Lower lobe of right lung (tissue), 2 donors: ENCODE measurements at regions not wholly inside any gene's neighbourhood (a gene's known extent, or its start where the extent isn't known, plus 50 kb on each side); places are given as distances from the start of the nearest gene placed in this dataset.

ENCODE experiments used
- ATAC-seq, 2 donors: fragments of 200-7000 bp; cut with Tn5 transposase; one replicate each; pipeline ENCODE4 v1.9.1; 2020 to 2022; ENCODE audit warnings: mild to moderate bottlenecking in 2 of 2, moderate library complexity in 2 of 2
- DNase-seq: peaks from one replicate; pipeline ENCODE4 v3.0.0-alpha.2; 2020
- H3K27ac ChIP-seq: fragments of 200-600 bp; one replicate; pipeline ENCODE4 v1.8.0; 2022
- H3K27me3 ChIP-seq: fragments of 200-600 bp; one replicate; pipeline ENCODE4 v1.8.0; 2022; ENCODE audit warnings: low read depth
- H3K36me3 ChIP-seq: fragments of 200-600 bp; one replicate; pipeline ENCODE4 v1.8.0; 2022; ENCODE audit warnings: mild to moderate bottlenecking
- H3K4me1 ChIP-seq: fragments of 200-600 bp; one replicate; pipeline ENCODE4 v1.8.0; 2022
- H3K4me3 ChIP-seq: fragments of 200-600 bp; one replicate; pipeline ENCODE4 v1.8.0; 2022; ENCODE audit warnings: mild to moderate bottlenecking
- H3K9me3 ChIP-seq: fragments of 200-600 bp; one replicate; pipeline ENCODE4 v1.8.0; 2022
- CTCF ChIP-seq: fragments of 200-600 bp; IDR thresholded peaks from one replicate; pipeline ENCODE4 v1.8.0; 2022; ENCODE audit warnings: antibody characterized with exemption, mild to moderate bottlenecking
- intact Hi-C: fragments of 100-400 bp; cut with DNase I; formaldehyde crosslinking; loops from one replicate; pipeline ENCODE4 v1.11.0; 2022
- donor health status: DM: no; HTN: yes; CAD: no; lungs with severe emphysema.

- intact Hi-C loops = no loop called here
- ATAC-seq (peak in 1 of 2 donors; percentile 34), DNase-seq (no peak)
- Histone ChIP-seq H3K4me3 (peak overlapping the region; percentile 38), H3K36me3 (peaks cover 8% of the 10 kb centered on the region), H3K27me3 (no peaks in the 10 kb centered on the region), H3K4me1 (peaks cover 11% of the 10 kb centered on the region), H3K9me3 (no peaks in the 10 kb centered on the region), H3K27ac (no peak overlapping the region)
- peak; percentile 29 for TF ChIP-seq CTCF
Observed at GRCh38 chr19:27746691-27747380, 1466.1 kb downstream of the UQCRFS1 start.

GRCh38 chr19:27745978-27746542 lies 1466.9 kb downstream of the UQCRFS1 start:
- Histone ChIP-seq H3K9me3 (no peaks in the 10 kb centered on the region), H3K4me3 (no peak overlapping the region), H3K4me1 (peaks cover 11% of the 10 kb centered on the region), H3K27ac (no peak overlapping the region), H3K27me3 (no peaks in the 10 kb centered on the region), H3K36me3 (peaks cover 8% of the 10 kb centered on the region)
- no peak for DNase-seq
- ATAC-seq = no peak
- intact Hi-C loops = no loop called here
- TF ChIP-seq CTCF = no peak

GRCh38 chr19:27744926-27745768 lies 1467.8 kb downstream of the UQCRFS1 start:
- no peaks in the 10 kb centered on the region for H3K9me3 ChIP-seq
- H3K27ac ChIP-seq = no peak overlapping the region
- peaks cover 8% of the 10 kb centered on the region for H3K36me3 ChIP-seq
- ATAC-seq (no peak), DNase-seq (no peak)
- peaks cover 11% of the 10 kb centered on the region for H3K4me1 ChIP-seq
- TF ChIP-seq CTCF = no peak
- no peaks in the 10 kb centered on the region for H3K27me3 ChIP-seq
- intact Hi-C loops = no loop called here
- H3K4me3 ChIP-seq = no peak overlapping the region

GRCh38 chr19:27742041-27742440 lies 1470.9 kb downstream of the UQCRFS1 start:
- H3K27me3 ChIP-seq = no peaks in the 10 kb centered on the region
- H3K36me3 ChIP-seq = peaks cover 8% of the 10 kb centered on the region
- intact Hi-C loops = no loop called here
- H3K9me3 ChIP-seq = no peaks in the 10 kb centered on the region
- DNase-seq = no peak
- peaks cover 6% of the 10 kb centered on the region for H3K4me1 ChIP-seq
- no peak overlapping the region for H3K27ac ChIP-seq
- ATAC-seq = no peak
- H3K4me3 ChIP-seq = no peak overlapping the region
- no peak for TF ChIP-seq CTCF

GRCh38 chr19:27741236-27741635 lies 1471.7 kb downstream of the UQCRFS1 start:
- no peak for TF ChIP-seq CTCF
- intact Hi-C loops = no loop called here
- Histone ChIP-seq H3K4me3 (no peak overlapping the region), H3K4me1 (no peaks in the 10 kb centered on the region), H3K36me3 (peaks cover 8% of the 10 kb centered on the region), H3K27me3 (no peaks in the 10 kb centered on the region), H3K9me3 (no peaks in the 10 kb centered on the region), H3K27ac (no peak overlapping the region)
- DNase-seq (no peak), ATAC-seq (no peak)
